HG03442 (cell line): ENCODE measurements at regions not wholly inside any gene's neighbourhood (a gene's known extent, or its start where the extent isn't known, plus 50 kb on each side); places are given as distances from the start of the nearest gene placed in this dataset.

Source experiments
- ATAC-seq: cut with Tn5 transposase; IDR thresholded peaks from one replicate; pipeline ENCODE4 v1.9.1; 2021; ENCODE audit warnings: mild to moderate bottlenecking, moderate library complexity; ENCODE audit not compliant: unreplicated experiment

DNA sequence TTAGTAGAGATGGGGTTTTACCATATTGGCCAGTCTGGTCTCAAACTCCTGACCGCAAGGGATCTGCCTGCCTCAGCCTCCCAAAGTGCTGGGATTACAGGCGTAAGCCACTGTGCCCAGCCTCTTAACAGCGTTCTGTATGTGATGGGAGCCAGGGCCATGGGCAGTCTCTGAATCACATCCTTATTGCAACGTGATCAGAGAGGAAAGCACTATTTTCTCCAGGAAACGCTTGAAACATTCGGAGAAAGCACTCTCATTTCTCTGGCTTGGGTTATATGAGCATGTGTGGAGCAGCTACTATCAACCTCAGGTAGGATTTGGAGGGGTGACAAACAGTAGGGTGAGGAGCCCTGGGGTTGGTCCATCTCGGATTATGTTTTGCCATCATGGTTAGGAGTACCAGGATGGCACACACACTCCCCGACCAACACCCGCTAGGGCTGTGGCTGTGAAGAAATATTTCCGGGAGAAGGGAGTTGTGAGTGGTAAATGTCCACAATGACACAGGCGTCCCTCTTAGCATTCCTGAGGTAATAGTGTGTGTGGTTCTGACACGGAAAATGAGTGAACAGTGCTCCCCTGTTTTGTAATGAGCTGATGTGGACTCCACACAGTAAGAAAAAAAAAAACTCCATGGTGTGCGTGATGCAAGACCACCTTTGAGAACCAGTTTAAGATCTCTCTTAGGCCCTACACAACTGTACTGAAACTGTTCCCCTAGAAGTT lies 406.2 kb upstream of the ZNF608 start:
- ATAC-seq, result no peak

DNA sequence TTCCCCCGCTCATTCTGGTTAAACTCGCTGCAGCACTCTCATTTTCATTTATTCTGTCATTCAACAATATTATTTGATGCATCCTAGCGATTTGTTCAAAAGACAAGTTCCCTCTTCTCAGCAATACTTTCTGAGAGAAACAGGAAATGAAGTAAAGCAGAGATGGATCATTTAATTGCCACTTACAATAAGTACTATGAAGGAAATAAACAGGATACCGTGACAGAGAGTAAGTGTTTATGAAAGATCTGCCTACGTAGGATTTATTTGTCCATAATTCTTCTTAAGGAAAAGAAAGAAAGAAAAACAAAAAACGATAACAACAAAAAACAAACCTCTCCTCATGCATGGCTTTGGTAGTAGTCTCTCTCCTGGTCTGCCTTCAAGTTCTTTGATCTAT lies 406.8 kb upstream of the ZNF608 start:
- ATAC-seq, result no peak

DNA sequence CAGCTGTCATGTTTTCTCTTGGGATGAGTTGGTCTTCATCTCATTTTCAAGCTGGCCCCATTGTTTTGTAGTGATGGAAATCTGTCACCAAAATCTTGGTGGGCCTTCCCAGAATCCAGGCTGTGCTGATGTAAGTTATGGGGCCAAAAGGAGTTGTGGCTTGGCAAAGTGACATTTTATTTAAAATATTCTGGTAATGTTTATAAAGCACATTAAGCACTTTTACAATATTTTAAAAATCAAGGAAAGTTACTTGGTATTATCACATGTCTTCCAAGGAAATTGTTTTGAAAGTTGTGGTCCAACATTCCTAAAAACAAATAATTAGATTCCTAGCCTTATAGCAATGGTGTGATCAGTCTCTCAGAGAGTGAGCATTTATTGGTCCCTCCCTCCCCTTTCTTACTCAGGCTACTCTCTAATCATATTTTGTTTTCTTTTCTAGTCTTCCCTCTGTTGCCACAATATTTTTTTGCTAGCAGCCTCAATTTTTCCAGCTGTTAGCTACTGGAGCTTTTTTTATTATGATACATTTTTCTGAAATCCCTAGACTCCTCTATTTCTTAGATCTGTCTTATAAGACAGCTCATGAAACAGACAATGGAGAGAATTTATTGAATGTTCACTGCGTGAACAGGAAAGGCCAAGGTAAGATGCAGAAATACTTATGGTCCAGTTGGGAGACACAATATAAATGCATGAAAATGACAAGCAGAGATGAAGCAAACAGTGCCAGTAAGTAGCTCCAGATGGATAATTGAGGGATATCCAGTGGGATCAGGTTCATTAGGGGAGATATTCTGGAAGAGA lies 408.1 kb upstream of the ZNF608 start:
- ATAC-seq, result no peak

DNA sequence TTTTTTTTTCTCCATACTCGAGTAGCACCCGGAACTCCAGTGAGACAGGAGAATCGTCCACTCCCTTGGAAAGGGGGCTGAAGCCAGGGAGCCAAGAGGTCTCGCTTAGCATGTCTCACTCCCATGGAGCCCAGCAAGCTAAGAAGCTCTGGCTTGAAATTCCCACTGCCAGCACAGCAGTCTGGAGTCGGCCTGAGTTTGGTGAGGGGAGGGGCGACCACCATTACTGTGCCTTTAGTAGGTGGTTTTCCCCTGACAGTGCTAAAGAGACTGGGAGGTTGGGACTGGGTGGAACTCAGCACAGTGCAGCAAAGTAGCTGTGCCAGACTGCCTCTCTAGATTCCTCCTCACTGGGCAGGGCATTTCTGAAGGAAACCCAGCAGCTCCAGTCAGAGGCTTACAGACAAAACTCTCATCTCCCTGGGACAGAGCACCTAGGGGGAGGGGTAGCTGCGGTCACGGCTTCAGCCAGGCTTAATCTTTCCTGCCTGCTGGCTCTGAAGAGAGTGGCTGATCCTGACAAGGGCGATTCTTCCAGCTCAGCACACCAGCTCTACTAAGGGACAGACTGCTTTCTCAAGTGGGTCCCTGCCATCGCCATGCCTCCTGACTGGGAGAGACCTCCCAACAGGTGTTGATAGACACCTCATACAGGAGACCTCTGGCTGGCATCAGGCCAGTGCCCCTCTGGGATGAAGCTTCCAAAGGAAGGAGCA lies 414.5 kb upstream of the ZNF608 start:
- ATAC-seq, result no peak

DNA sequence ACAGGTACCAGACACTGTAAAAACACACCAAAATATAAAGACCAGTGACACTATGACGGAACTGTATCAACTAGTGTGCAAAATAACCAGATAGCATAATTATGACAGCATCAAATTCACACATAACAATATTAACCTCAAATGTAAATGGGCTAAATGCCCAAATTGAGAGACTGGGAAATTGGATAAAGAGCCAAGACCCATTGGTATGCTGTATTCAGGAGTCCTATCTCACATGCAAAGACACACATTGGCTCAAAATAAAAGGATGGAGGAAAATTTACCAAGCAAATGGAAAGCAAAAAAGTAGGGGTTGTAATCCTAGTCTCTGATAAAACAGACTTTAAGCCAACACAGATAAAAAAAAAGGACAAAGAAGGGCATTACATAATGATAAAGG lies 416.3 kb upstream of the ZNF608 start:
- no peak for ATAC-seq

DNA sequence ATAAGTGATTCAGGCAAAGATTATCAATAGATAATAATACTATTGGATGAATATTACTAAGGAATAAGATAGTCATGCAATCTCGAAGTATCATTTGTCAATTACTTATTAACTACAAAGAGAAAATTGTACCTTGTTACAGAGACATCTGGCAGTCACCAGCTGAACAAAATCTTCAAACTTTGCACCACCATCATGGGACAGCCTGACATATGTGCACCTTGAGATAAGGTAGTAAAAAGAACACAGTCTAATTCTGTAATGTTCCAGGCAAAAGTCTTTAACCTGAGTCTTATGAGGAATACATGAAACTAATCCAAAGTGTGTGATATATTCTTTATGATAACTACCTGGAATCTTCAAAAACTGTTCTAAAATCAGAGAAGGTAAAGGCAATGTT lies 423.0 kb upstream of the ZNF608 start:
- ATAC-seq, result no peak

DNA sequence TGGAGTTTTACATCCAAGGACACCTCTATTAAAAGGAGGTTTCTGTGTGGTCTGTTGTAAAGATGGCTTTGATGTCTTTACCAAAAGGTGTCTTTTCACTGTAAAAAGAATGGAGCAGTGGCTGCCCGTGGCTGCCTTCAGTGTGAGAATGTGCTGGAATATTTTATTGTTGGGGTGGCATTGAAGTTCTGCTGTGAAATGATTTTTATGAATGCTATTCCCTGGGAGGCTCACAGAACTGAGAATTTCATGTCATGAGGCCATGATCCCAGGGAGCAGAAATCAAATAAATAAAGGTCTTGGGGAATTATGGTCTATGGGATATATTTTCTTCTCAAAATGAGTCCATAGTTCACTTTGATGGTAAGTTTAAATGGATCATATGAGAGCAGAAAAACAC lies 425.2 kb upstream of the ZNF608 start:
- ATAC-seq, result no peak

DNA sequence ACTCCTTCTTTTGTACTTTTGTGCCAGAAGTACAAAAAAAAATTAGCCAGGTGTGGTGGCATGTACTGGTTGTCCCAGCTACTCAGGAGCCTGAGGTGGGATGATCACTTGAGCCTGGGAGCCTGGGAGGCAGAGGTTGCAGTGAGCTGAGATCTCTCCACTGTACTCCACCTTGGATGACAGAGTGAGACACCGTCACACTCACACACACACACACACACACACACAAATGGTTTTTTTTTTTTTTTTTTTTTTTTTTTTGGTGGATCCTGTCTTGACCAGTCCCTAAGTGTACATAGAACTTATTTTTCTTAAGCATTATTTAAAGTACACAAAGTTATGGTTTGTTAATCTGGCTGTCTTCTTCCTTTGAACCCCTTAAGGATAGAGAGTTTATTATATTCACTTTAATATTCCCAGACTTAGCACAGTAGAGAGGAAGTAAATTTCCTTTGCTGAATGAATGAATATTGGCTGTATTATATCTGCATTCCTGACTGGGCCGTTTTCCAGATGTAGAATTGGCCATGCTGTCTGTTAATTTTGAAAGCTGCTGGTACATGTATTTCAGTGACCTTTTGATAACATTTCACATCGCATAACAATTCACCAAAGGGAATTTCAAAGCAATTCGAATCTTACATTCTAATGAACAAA lies 429.0 kb upstream of the ZNF608 start:
- no peak for ATAC-seq

DNA sequence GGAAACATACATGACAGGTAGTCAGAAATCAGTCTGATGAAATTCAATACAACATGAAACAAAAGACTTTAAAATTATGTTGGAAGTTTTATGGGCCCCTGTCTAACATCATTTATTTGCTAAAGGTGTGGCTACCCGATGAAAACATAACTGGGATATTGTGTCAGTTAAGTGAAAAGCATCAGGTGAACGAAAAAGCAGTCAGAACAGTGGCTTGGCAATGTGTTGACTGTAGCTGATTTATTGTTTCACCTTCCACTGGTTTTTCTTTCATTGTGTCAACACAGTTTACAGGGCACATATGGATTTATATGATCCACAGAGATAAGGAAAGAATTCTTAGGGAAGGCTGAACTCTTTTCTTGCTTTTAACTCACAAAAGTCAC lies 429.6 kb upstream of the ZNF608 start:
- ATAC-seq, result no peak

DNA sequence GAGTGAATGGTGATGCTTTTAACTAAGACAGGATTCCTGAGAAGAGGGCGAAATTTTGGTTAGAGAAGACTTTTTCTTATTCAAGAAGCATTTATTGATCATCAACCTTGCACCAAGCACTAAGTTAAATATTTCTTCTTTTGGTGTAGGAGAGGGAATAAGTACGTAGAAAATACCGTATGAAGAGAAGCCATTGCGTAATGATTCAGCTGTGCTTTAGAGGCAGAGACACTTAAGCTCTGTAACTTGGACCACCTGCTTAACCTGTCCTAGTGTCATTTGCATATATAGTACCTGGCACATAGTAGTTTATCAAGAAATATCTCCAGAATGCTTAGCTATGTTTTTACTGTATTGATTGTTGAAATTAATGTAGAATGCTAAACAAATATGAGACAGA lies 430.9 kb upstream of the ZNF608 start:
- ATAC-seq, result no peak

DNA sequence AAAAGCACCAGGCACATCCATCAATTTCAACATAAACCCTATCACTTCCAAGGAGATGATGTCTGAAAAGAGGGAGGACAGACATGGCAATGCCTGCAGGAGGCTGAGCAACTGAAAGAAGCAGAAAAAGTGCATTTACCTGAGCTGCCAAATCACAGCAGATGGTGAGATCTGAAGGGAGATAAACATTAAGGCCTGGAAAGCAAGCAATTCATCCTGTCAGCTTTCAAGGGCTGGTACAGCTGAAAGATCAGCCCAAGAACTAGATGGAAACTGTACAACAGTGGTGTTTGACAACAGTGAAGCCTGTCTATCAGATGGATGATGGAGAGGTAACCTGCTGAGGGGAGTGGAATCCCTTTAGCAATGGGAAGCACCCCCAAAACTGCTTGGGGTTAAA lies 433.2 kb upstream of the ZNF608 start:
- ATAC-seq, result no peak

DNA sequence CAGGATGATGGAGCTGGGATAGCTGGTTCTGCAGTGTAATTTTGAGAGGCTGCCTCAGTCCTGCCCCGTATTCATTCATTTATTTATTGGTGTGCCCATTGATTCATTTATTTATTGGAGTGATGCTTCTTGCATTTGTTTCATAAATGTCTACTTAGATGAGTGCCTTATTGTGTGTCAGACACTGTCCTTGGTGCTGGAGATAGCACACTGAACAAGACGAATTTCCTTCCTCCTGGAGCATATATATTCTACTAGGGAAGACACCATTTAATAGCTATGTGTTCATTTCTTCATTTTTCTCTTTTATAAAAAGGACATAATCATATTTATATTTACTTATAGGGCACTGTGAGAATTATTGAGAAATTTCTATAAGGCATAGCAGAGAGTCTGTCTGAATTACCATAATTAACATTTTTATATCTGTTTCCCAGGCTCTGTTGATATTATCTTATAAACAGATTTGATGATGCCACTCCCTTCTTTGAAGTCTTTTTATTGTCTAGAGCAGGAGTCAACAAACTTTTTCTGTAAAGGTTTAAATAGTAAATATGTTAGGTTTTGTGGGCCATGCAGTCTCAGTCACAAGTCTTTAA lies 433.9 kb upstream of the ZNF608 start:
- no peak for ATAC-seq

DNA sequence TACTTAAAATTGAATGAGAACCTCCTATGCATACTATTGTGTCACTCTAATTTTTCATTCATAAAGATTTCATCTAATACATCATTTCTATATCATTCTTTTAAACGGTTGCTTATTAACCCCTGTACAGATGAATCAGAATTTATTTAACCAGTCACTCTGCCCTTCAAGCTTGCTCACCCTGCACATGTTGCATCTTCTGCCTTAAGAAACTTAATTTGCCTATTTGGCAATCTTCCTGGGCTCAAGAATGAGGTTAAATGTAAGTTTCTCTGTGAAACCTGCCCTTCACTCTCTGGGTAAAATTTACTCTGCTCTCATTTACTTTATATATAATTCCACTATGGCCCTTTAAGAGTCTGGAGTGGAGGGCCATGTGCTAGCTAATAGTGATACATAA lies 434.7 kb upstream of the ZNF608 start:
- no peak for ATAC-seq

DNA sequence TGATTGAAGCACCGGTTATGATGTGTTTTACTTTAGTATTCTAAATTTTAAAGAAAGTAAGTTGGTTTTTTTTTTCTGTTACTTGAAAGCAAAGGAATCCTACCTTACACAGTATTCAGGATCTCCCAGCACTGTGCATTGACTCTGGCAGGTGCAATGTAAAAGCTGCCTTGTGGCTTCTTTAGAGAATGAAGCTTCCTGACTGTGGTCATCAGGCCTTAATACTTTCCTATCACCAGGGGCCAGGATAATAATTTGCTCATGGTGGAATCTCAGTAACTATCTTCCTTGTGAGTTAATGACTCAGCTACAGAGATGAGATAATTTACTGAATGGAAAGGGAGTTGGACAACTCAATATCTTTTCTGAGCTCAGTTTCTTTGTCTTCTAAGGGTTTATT lies 435.5 kb upstream of the ZNF608 start:
- ATAC-seq, result no peak

DNA sequence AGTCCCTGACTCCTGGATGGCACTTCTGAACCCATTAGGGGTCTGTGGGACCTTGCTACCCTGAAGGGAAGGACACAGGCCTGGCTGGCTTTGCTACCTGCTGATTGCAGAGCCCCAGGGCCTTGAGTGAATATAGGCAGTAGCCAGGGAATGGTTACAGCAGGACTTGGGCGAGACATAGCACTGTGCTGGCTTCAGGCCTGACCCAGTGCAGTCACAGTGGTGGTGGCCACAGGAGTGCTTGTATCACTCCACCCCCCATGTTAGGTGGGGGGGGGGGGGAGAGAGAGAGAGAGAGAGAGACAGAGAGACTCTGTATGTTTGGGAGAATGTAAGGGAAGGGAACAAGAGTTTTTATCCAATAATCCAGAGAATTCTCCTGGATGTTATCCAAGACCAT lies 439.3 kb upstream of the ZNF608 start:
- ATAC-seq, result no peak

DNA sequence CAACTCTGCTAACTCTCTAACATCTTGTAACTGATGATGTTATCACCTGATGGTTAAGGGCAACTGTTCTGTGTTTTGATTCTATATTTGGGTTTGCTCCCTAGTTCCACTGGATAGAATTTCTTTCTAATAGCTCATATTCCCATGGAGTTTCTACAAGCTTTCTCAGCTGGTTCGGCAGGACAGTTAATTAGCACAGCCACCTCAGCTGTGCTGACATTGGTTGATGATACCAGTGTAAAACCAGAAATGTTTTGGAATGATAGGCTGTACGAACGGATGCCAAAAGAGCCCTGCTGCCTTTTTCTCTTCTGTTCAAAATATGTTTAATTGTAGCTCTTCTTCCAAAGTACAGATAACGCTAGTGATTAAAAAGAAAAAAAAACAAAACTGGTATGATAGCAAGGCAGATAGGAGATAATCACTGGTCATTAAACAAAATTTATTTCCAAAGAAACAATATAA lies 440.5 kb upstream of the ZNF608 start:
- no peak for ATAC-seq

DNA sequence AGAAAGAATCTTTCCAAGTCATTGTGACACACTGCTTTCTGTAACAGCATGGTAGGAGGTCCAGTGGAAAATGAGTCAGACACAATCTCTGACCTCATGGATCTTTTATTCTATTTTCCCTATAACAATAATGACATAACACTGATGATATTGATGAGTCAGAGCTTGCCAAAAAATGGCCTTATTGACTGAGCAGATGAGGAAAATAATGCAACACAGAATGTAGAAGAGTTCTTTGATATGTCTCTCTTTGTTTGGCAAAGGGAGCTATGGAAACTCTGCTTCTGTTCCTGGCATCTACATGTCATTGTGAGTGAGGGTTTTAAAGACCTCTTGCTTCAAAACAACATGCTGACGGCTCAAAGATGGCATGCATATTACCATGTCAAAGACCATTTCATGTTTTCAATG lies 443.1 kb upstream of the ZNF608 start:
- ATAC-seq, result no peak

DNA sequence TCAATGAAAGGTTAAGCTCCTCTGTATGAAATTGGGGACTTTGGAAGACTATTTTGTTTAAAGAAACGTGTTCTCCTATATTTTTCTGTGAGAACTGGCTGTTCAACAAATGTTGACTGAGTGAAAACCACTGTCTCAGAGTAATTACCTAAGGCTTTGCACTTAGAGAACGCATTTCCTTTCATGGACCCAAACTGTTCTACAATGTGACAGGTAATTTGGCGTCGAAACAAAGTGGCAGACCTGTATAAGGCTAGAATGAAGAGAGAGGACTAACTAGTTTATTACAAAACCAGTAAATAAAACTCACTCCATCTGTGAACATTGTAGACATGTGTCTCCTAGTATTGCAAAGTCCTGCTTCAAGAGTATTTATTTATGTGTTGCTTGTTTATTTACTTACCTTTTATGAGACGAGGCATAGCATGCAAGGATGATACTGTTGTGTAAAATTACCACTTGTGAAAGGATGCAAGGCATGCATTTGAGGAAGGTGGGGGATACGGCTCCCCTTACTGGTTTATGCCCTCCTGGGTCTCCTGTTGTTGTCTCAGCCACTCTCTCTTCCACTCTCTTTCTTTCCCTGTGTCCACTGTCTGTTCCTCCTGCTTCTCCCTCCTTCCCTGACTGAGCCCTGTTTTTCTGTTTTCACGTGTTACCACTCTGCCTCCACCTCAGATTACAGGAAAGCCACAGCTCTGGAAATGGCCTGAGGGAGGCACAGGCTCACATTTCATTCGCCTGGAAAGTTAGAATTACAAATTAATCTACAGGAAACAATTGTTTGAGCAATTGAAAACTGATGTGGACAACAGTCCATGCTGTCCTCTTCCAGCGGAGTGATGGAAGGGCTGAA lies 444.0 kb upstream of the ZNF608 start:
- ATAC-seq, result no peak

DNA sequence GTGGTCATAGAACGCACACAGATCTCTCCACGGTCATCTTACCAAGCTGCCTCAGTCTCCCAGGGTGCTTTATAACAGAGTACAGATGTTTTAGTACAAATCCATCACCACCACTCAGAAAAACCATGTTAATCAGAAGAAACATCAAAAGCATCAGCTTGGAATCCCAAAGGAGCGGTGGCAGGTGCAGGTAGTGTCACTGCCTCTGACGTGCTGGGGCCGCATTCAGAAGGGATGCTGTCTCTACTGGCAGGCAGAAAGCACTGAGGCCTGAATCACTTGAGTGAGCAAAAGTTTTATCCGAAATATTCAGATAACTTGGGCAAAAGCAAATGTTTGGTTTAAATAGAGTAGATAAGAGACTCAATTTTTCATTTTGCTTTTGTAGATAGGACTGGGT lies 448.4 kb upstream of the ZNF608 start:
- ATAC-seq, result no peak
